DND-41 (cell line): ENCODE measurements at regions not wholly inside any gene's neighbourhood (a gene's known extent, or its start where the extent isn't known, plus 50 kb on each side); places are given as distances from the start of the nearest gene placed in this dataset.

Experiments used
- EZH2 ChIP-seq: IDR thresholded peaks from 3 replicates; pipeline ENCODE4 v1.6.1; 2012; ENCODE audit warnings: borderline replicate concordance, low read depth, mild to moderate bottlenecking, moderate library complexity, low read length, inconsistent platforms; ENCODE audit not compliant: severe bottlenecking
- TF ChIP-seq, protein P1 (sequence below): IDR thresholded peaks from 2 replicates; pipeline ENCODE4 v1.5.1; 2012; ENCODE audit warnings: borderline replicate concordance, low read length, moderate library complexity, mild to moderate bottlenecking; ENCODE audit not compliant: poor library complexity, severe bottlenecking; ENCODE audit errors: extremely low read depth

DNA sequence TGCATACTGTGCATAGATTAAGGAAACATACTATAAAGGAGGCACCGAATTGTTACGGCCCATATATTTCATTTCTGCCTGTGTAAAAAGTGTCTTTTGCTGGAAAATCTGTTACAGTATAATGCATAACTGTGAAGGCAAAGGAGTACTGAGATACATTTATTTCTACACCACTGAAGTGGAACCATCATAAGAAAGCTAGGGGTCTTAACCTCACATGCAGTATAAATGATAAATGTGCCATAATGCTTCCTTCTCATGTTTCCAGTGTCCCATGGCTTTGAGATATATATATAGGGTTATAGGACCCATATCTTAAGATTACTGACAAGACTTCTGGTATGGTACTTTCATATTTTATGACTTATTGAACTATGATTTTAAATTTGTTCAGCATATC lies 713.8 kb upstream of the PABPC4L start:
- TF ChIP-seq, protein P1, sequence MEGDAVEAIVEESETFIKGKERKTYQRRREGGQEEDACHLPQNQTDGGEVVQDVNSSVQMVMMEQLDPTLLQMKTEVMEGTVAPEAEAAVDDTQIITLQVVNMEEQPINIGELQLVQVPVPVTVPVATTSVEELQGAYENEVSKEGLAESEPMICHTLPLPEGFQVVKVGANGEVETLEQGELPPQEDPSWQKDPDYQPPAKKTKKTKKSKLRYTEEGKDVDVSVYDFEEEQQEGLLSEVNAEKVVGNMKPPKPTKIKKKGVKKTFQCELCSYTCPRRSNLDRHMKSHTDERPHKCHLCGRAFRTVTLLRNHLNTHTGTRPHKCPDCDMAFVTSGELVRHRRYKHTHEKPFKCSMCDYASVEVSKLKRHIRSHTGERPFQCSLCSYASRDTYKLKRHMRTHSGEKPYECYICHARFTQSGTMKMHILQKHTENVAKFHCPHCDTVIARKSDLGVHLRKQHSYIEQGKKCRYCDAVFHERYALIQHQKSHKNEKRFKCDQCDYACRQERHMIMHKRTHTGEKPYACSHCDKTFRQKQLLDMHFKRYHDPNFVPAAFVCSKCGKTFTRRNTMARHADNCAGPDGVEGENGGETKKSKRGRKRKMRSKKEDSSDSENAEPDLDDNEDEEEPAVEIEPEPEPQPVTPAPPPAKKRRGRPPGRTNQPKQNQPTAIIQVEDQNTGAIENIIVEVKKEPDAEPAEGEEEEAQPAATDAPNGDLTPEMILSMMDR, result no peak
- no peak for TF ChIP-seq EZH2
